CD14-positive monocyte (primary cell): ENCODE measurements at regions not wholly inside any gene's neighbourhood (a gene's known extent, or its start where the extent isn't known, plus 50 kb on each side); places are given as distances from the start of the nearest gene placed in this dataset.
A peak's percentile ranks its signal among the peaks of the same experiment; 100 is the strongest.

Experiments used
- DNase-seq, 3 donors: peaks; one replicate each; pipeline ENCODE4 v3.0.0-alpha.2; 2011 to 2022
- H2AFZ ChIP-seq: 2 replicates; pipeline ENCODE4 v1.6.0; 2012; ENCODE audit warnings: mild to moderate bottlenecking, low read depth, low read length, inconsistent platforms; ENCODE audit not compliant: insufficient read depth, poor library complexity, severe bottlenecking
- H3K27ac ChIP-seq, 2 donors: 1 replicate in 1 of 2; 2 replicates in 1 of 2; pipeline ENCODE4 v1.5.1; 2012 to 2013; ENCODE audit warnings: low read length in 2 of 2, control low read depth in 1 of 2, inconsistent platforms in 1 of 2, low read depth in 1 of 2, mild to moderate bottlenecking in 1 of 2
- H3K27me3 ChIP-seq, 2 donors: one replicate each; pipeline versions ENCODE4 v1.6.0 to v1.6.1; 2011 to 2013; ENCODE audit warnings: low read length in 2 of 2; ENCODE audit not compliant: control insufficient read depth in 2 of 2, insufficient read depth in 2 of 2
- H3K36me3 ChIP-seq, 2 donors: replicated peaks in 1 of 2; 1 replicate in 1 of 2; 2 replicates in 1 of 2; pipeline versions ENCODE4 v1.5.1 to v1.6.1; 2012 to 2013; ENCODE audit warnings: low read length in 2 of 2, control low read depth in 1 of 2, inconsistent platforms in 1 of 2, mild to moderate bottlenecking in 1 of 2; ENCODE audit not compliant: insufficient read depth in 2 of 2, control insufficient read depth in 1 of 2
- H3K4me1 ChIP-seq, 2 donors: 1 replicate in 1 of 2; 2 replicates in 1 of 2; pipeline versions ENCODE4 v1.5.1 to v1.6.1; 2012 to 2013; ENCODE audit warnings: low read length in 2 of 2, control low read depth in 1 of 2, inconsistent platforms in 1 of 2, mild to moderate bottlenecking in 1 of 2, moderate library complexity in 1 of 2; ENCODE audit not compliant: insufficient read depth in 2 of 2, control insufficient read depth in 1 of 2
- H3K4me2 ChIP-seq: replicated peaks from 2 replicates; pipeline ENCODE3; 2012; ENCODE audit warnings: low read length, moderate library complexity, mild to moderate bottlenecking; ENCODE audit not compliant: poor library complexity, severe bottlenecking; ENCODE audit errors: extremely low read depth
- H3K4me3 ChIP-seq, 3 experiments: fragments of 200-600 bp in 1 of 3; sonication (generic) in 1 of 3; replicated peaks in 1 of 3; 1 replicate in 2 of 3; 2 replicates in 1 of 3; pipeline ENCODE4 v1.5.1; 2011 to 2013; ENCODE audit warnings: low read length in 3 of 3, mild to moderate bottlenecking in 3 of 3, control low read depth in 2 of 3, low read depth in 2 of 3, inconsistent platforms in 1 of 3, moderate library complexity in 1 of 3
- H3K79me2 ChIP-seq: 2 replicates; pipeline ENCODE4 v1.6.0; 2012; ENCODE audit warnings: mild to moderate bottlenecking, control low read depth, inconsistent platforms, low read length, moderate library complexity; ENCODE audit not compliant: insufficient read depth
- H3K9ac ChIP-seq: 2 replicates; pipeline ENCODE4 v1.6.0; 2017; ENCODE audit warnings: low read length, mild to moderate bottlenecking; ENCODE audit not compliant: insufficient read depth, poor library complexity, severe bottlenecking
- H3K9me3 ChIP-seq, 2 donors: replicated peaks in 1 of 2; 1 replicate in 1 of 2; 2 replicates in 1 of 2; pipeline versions ENCODE4 v1.5.1 to v1.6.1; 2012 to 2013; ENCODE audit warnings: low read length in 2 of 2, control low read depth in 1 of 2; ENCODE audit not compliant: control insufficient read depth in 1 of 2, insufficient read depth in 1 of 2
- H4K20me1 ChIP-seq: 2 replicates; pipeline ENCODE4 v1.6.0; 2012; ENCODE audit warnings: mild to moderate bottlenecking, low read length, control low read depth, moderate library complexity; ENCODE audit not compliant: insufficient read depth
- H3K27ac Mint-ChIP-seq, 7 donors: one replicate each; pipeline ENCODE4 v1.8.0; 2020; ENCODE audit warnings: mild to moderate bottlenecking in 7 of 7, mixed read lengths in 7 of 7, moderate library complexity in 6 of 7, inconsistent platforms in 2 of 7
- H3K27me3 Mint-ChIP-seq, 3 donors: one replicate each; pipeline ENCODE4 v1.8.0; 2021 to 2022; ENCODE audit warnings: low read depth in 3 of 3, mild to moderate bottlenecking in 3 of 3, mixed read lengths in 3 of 3, moderate library complexity in 3 of 3, inconsistent platforms in 1 of 3
- H3K36me3 Mint-ChIP-seq, 2 donors: one replicate each; pipeline ENCODE4 v1.8.0; 2020; ENCODE audit warnings: mixed read lengths in 2 of 2, inconsistent platforms in 1 of 2, mild to moderate bottlenecking in 1 of 2
- H3K4me1 Mint-ChIP-seq: one replicate; pipeline ENCODE4 v1.8.0; 2020; ENCODE audit warnings: mild to moderate bottlenecking, mixed read lengths
- H3K4me3 Mint-ChIP-seq, 2 donors: one replicate each; pipeline ENCODE4 v1.8.0; 2020; ENCODE audit warnings: mild to moderate bottlenecking in 2 of 2, mixed read lengths in 2 of 2, moderate library complexity in 1 of 2
- H3K9me3 Mint-ChIP-seq, 7 donors: one replicate each; pipeline ENCODE4 v1.8.0; 2020 to 2022; ENCODE audit warnings: mixed read lengths in 7 of 7, mild to moderate bottlenecking in 6 of 7, moderate library complexity in 6 of 7, inconsistent platforms in 2 of 7
- CTCF ChIP-seq: fragments of 200-600 bp; IDR thresholded peaks from one replicate; pipeline ENCODE4 v1.8.0; 2022; ENCODE audit warnings: antibody characterized with exemption, mild to moderate bottlenecking
- WGBS: methylation state at CpG from one replicate; pipeline ENCODE4 v1.1.5; 2013; ENCODE audit warnings: missing lambda C conversion rate; ENCODE audit not compliant: insufficient coverage; 5-methylcytosine and 5-hydroxymethylcytosine counted together
- intact Hi-C, 2 donors: fragments of 100-400 bp; cut with micrococcal nuclease; formaldehyde crosslinking; loops; one replicate each; pipeline versions ENCODE4 v1.15.0 to v1.15.1; 2023

GRCh38 chr13:64753233-64754000, 2476.7 kb downstream of the PCDH9 start:
- Histone ChIP-seq H2AFZ (no peak overlapping the region), H3K9me3 (peaks cover 0 to 8% of the 10 kb centered on the region in 2 donors), H3K79me2 (no peaks in the 10 kb centered on the region), H4K20me1 (no peaks in the 10 kb centered on the region), H3K27ac (no peak overlapping the region), H3K36me3 (no peaks in the 10 kb centered on the region), H3K27me3 (no peaks in the 10 kb centered on the region), H3K4me2 (no peak overlapping the region), H3K9ac (no peak overlapping the region), H3K4me1 (no peaks in the 10 kb centered on the region), H3K4me3 (no peak overlapping the region)
- WGBS: no CpG with 5 or more reads among the region's 2 CpGs
- Mint-ChIP-seq H3K27ac (peak overlapping the region in 1 of 7 donors; percentile 3), H3K4me1 (no peaks in the 10 kb centered on the region), H3K4me3 (no peak overlapping the region), H3K27me3 (no peaks in the 10 kb centered on the region), H3K36me3 (no peaks in the 10 kb centered on the region), H3K9me3 (peaks cover 0 to 4% (median 2%) of the 10 kb centered on the region in 7 donors)
- TF ChIP-seq CTCF: no peak
- intact Hi-C loops: no loop called here
- no peak for DNase-seq

GRCh38 chr13:64749301-64749700, 2480.8 kb downstream of the PCDH9 start:
- Mint-ChIP-seq H3K27me3 (no peaks in the 10 kb centered on the region), H3K4me1 (no peaks in the 10 kb centered on the region), H3K36me3 (no peaks in the 10 kb centered on the region), H3K4me3 (no peak overlapping the region), H3K9me3 (peaks cover 0 to 5% (median 3%) of the 10 kb centered on the region in 7 donors), H3K27ac (no peak overlapping the region)
- H4K20me1 ChIP-seq: no peaks in the 10 kb centered on the region
- H3K4me3 ChIP-seq: no peak overlapping the region
- no peak for TF ChIP-seq CTCF
- intact Hi-C loops: no loop called here
- H3K4me2 ChIP-seq: no peak overlapping the region
- H3K27ac ChIP-seq: no peak overlapping the region
- no peak overlapping the region for H3K9ac ChIP-seq
- no peaks in the 10 kb centered on the region for H3K9me3 ChIP-seq
- DNase-seq: no peak
- H2AFZ ChIP-seq: no peak overlapping the region
- no CpG with 5 or more reads among the region's 4 CpGs for WGBS
- H3K27me3 ChIP-seq: no peaks in the 10 kb centered on the region
- no peaks in the 10 kb centered on the region for H3K4me1 ChIP-seq
- H3K36me3 ChIP-seq: no peaks in the 10 kb centered on the region
- no peaks in the 10 kb centered on the region for H3K79me2 ChIP-seq
